ENCODE measurements at regions not wholly inside any gene's neighbourhood (a gene's known extent, or its start where the extent isn't known, plus 50 kb on each side); places are given as distances from the start of the nearest gene placed in this dataset.

GRCh38 chr5:165559645-165560044 lies 2054.2 kb downstream of the MAT2B start:
- no peak for DNase-seq (ENCODE audit: low spot score)

GRCh38 chr5:165560648-165561047 lies 2055.2 kb downstream of the MAT2B start:
- DNase-seq (ENCODE audit: low spot score): no peak

- DNase-seq (ENCODE audit: low spot score): no peak
Observed at GRCh38 chr5:165565911-165566310, 2060.5 kb downstream of the MAT2B start.

- no peak for DNase-seq (ENCODE audit: low spot score)
Observed at GRCh38 chr5:165569551-165569950, 2064.1 kb downstream of the MAT2B start.

- DNase-seq (ENCODE audit: low spot score): no peak
Observed at GRCh38 chr5:165573445-165573844, 2068.0 kb downstream of the MAT2B start.

- DNase-seq (ENCODE audit: low spot score): no peak
Observed at GRCh38 chr5:165574100-165574499, 2068.7 kb downstream of the MAT2B start.

GRCh38 chr5:165576678-165577275 lies 2071.4 kb downstream of the MAT2B start:
- no peak for DNase-seq (ENCODE audit: low spot score)

GRCh38 chr5:165579911-165580310 lies 2074.5 kb downstream of the MAT2B start:
- no peak for DNase-seq (ENCODE audit: low spot score)

- no peak for DNase-seq (ENCODE audit: low spot score)
Observed at GRCh38 chr5:165594693-165595092, 2089.3 kb downstream of the MAT2B start.

- DNase-seq (ENCODE audit: low spot score): no peak
Observed at GRCh38 chr5:165602529-165602928, 2097.1 kb downstream of the MAT2B start.

GRCh38 chr5:165607026-165607425 lies 2101.6 kb downstream of the MAT2B start:
- DNase-seq (ENCODE audit: low spot score): no peak

GRCh38 chr5:165609871-165610270 lies 2104.5 kb downstream of the MAT2B start:
- no peak for DNase-seq (ENCODE audit: low spot score)

GRCh38 chr5:165616490-165617405 lies 2111.3 kb downstream of the MAT2B start:
- no peak for DNase-seq (ENCODE audit: low spot score)

GRCh38 chr5:165617491-165617890 lies 2112.1 kb downstream of the MAT2B start:
- DNase-seq (ENCODE audit: low spot score): no peak

- DNase-seq (ENCODE audit: low spot score): no peak
Observed at GRCh38 chr5:165620394-165620793, 2115.0 kb downstream of the MAT2B start.

- no peak for DNase-seq (ENCODE audit: low spot score)
Observed at GRCh38 chr5:165622864-165623536, 2117.6 kb downstream of the MAT2B start.

- DNase-seq (ENCODE audit: low spot score): no peak
Observed at GRCh38 chr5:165624166-165624946, 2118.9 kb downstream of the MAT2B start.

- no peak for DNase-seq (ENCODE audit: low spot score)
Observed at GRCh38 chr5:165626161-165626560, 2120.7 kb downstream of the MAT2B start.

- no peak for DNase-seq (ENCODE audit: low spot score)
Observed at GRCh38 chr5:165627548-165628170, 2122.2 kb downstream of the MAT2B start.

- no peak for DNase-seq (ENCODE audit: low spot score)
Observed at GRCh38 chr5:165630261-165630778, 2124.9 kb downstream of the MAT2B start.

GRCh38 chr5:165631235-165631634 lies 2125.8 kb downstream of the MAT2B start:
- no peak for DNase-seq (ENCODE audit: low spot score)

Data from hepatic stellate cell (primary cell).